Uterus (tissue), 2 donors: ENCODE measurements at regions not wholly inside any gene's neighbourhood (a gene's known extent, or its start where the extent isn't known, plus 50 kb on each side); places are given as distances from the start of the nearest gene placed in this dataset.

Experiments used
- POLR2A ChIP-seq, 2 donors: fragments of 450-650 bp; IDR thresholded peaks; one replicate each; pipeline ENCODE4 v1.6.1; 2016; ENCODE audit warnings: antibody characterized with exemption in 2 of 2, mild to moderate bottlenecking in 1 of 2, moderate library complexity in 1 of 2
- TF ChIP-seq, protein P1 (sequence below), 4 experiments: fragments of 200-600 bp in 2 of 4; fragments of 450-650 bp in 2 of 4; sonication (generic) in 2 of 4; IDR thresholded peaks; one replicate each; pipeline ENCODE4 v1.5.1; 2016 to 2019; ENCODE audit warnings: antibody characterized with exemption in 4 of 4, mild to moderate bottlenecking in 2 of 4, moderate library complexity in 1 of 4

DNA sequence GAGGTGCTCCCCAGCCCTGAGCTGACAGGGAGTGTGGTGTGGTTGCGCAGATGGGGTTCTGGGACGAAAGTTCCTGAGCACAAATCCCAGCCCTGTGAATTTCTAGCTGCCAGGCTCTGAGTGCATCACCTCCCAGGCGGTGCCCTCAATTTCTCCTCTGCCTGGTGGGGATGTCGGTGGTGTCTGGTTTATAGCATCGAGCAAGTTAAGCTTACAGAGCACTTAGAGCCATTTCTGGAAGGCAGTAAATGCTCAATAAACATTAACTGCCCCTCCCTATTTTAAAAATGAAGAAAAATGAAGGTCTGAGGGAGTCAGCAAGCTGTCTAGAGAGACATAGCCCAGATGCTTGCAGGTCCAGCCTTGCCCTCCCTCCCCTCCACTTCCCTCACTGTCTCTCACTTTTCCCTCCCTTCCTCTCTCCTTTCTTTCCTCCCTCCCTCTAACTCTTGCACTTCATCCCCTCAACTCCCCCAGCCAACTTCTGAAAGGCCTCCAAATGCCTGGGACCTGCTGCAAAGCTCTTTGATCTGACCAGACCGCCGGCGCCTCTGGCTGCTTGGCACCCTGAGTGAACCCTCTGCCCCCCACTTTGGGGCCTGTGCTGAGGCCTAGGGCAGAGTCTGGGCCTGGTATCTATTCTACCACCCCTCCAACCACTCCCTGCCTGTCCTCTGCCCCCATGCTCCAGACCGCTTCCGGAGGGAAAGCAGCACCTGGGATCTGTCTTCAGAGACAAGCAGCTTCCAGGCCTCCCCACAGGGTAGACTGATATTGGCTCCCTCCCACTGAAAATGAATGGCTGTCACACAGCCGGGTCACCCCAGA lies 438.3 kb downstream of the RPS24 start:
- TF ChIP-seq, protein P1, sequence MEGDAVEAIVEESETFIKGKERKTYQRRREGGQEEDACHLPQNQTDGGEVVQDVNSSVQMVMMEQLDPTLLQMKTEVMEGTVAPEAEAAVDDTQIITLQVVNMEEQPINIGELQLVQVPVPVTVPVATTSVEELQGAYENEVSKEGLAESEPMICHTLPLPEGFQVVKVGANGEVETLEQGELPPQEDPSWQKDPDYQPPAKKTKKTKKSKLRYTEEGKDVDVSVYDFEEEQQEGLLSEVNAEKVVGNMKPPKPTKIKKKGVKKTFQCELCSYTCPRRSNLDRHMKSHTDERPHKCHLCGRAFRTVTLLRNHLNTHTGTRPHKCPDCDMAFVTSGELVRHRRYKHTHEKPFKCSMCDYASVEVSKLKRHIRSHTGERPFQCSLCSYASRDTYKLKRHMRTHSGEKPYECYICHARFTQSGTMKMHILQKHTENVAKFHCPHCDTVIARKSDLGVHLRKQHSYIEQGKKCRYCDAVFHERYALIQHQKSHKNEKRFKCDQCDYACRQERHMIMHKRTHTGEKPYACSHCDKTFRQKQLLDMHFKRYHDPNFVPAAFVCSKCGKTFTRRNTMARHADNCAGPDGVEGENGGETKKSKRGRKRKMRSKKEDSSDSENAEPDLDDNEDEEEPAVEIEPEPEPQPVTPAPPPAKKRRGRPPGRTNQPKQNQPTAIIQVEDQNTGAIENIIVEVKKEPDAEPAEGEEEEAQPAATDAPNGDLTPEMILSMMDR (IDR thresholded peaks at IDR 0.05) = no peak
- TF ChIP-seq POLR2A (IDR thresholded peaks at IDR 0.05) = no peak
